Activated CD4-positive, alpha-beta T cell treated with anti-CD3 and anti-CD28 coated beads, Interleukin-10, Interleukin-2, amounts not matched to agents 100 ng/mL and 50 ng/mL, durations not matched to agents 16 hours and 8 hours (primary cell): ENCODE measurements at regions not wholly inside any gene's neighbourhood (a gene's known extent, or its start where the extent isn't known, plus 50 kb on each side); places are given as distances from the start of the nearest gene placed in this dataset.

Experiments used
- DNase-seq: peaks from one replicate; pipeline ENCODE4 v3.0.0-alpha.2; 2020

DNA sequence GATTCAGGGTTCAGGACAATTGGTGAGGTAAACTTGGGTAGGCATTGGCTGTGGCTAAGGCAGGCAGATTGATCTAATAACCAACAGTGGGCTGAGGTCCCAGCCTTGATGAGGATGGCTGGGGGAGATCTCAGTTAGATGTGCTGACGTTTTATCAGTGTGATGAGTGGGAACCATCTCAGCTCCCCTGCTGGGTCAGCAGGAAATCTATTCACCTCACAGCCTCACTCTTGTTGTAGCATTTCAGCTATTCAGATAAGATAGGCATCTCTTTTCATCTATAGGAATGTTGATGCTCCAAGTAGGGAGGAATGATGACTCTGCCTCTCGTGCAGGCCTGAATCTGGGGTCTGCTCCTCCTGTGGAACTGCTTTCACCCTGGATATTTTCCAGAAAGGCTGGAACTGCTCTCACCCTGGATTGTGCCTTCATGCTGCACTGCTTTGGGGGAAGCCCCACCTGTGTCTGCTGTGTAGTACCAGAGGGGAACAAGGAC is 973.7 kb downstream of the NSUN3 start:
- no peak for DNase-seq

GRCh38 chr3:95037097-95037496 is 974.2 kb downstream of the NSUN3 start:
- no peak for DNase-seq

- DNase-seq, result no peak
These were observed 975.1 kb downstream of the NSUN3 start for GRCh38 chr3:95037927-95038326.

DNA sequence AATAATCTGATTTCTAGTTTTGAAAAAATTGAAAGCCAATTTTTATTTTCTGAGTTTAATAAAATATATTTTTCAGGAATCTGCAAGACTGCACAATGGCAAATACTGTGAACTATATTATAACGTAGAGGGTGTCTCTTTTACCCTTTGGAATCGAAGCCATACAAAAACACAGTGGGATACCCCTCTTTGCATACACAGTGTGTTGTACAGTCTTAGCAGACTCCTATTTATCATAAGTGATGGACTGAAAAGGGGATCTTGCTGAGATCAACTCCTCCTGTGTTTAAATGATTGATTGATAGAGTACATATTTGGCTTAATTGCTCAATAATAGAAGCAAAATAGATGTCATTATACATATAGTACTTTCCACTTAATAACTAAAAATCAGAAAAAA is 981.2 kb downstream of the NSUN3 start:
- no peak for DNase-seq

- no peak for DNase-seq
These were observed 985.7 kb downstream of the NSUN3 start for GRCh38 chr3:95048564-95048963.

DNA sequence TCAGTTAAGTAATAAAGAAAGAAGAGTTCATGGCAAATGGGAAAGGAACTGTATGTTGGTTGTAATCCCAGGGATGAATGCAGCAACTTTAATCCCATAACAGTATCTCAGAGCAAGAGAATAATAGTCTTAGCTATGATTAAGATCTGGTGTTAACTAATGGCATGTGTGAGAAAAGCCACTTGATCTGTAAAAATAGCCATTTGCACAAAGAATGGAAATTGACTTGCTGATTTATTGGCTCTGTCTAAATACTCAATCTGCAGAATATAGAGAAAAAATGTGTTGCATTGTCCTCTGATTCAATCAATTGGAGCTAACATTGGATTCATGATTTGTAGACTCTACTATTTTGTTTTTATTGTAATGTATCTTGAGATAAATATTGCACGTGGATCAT is 987.0 kb downstream of the NSUN3 start:
- no peak for DNase-seq

DNA sequence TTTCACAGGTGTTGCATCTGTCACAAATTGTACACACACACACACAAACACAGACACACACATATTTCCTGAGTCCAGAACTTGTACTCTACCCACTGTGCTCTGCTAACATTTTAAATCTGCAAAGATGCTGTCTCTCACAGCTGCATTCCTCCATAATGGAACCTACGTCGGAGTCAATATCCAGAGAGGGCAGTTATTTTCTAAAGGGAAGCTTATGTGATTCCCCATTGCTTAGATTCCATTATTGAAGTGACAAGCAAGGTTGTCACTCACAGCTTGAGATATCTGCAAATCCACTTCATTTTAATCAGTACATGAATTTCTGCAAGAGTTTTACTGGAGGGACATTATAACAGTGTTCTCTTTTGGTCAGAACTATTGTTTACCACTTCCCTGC is 992.4 kb downstream of the NSUN3 start:
- DNase-seq, result no peak

- DNase-seq, result no peak
These were observed 1019.3 kb downstream of the NSUN3 start for GRCh38 chr3:95082191-95082590.

GRCh38 chr3:95084738-95085137 is 1021.9 kb downstream of the NSUN3 start:
- DNase-seq, result no peak

- no peak for DNase-seq
These were observed 1025.6 kb downstream of the NSUN3 start for GRCh38 chr3:95088464-95088863.

GRCh38 chr3:95097493-95097892 is 1034.6 kb downstream of the NSUN3 start:
- DNase-seq, result no peak

- DNase-seq, result no peak
These were observed 1058.1 kb downstream of the NSUN3 start for GRCh38 chr3:95120921-95121320.

- DNase-seq, result no peak
These were observed 1060.2 kb downstream of the NSUN3 start for GRCh38 chr3:95123104-95123503.

DNA sequence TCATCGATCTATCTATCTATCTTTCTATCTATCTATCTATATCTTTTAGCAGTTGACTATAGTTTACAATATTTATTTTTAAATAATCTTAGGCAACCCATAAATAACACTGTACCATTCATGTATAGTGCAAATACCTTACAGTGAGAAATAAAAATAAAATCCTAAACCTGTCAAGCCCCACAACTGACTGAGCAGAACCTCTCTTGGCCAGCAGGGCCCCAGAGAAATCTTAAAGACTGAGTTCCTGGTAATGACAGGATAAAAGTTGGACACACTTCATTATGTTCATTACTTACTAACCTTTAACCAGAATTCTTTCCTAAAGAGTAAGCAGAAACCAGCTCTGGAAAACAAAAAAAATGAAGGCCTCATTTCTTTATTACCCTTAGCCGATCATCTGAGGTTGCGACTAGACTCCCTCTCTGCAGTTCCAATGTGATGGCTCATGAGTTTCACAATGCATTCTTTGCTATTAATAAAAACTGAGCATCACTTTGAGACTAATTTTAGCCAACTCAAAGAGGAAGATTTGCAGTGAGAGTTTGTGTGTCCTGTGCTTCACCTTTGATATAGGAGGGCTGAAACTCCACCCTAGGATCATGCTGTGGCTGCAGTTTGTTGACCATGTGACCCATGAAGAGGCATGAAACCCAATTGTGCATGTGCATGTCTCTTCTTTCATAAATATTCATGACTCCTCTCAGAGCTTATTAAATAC is 1072.0 kb downstream of the NSUN3 start:
- no peak for DNase-seq

- DNase-seq, result no peak
These were observed 1085.2 kb downstream of the NSUN3 start for GRCh38 chr3:95148107-95148506.

DNA sequence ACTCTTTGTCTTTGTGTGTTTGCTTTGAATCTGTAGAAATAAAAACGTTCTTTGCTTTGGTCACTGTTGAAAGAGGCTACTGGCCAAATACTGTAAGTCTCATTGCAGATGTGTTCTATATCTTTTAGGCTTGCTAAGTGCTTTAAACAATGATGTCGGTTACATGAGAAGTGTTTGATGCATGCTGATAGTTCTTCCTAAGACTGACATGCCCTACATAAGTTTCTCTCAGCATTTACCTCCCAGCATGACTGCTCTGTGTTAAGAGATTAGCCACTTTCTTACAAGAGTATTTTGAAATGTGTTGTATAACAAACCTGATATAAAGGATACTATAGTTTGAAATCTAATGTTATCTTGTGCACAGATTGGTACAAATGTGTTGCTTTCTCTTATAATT is 1088.7 kb downstream of the NSUN3 start:
- DNase-seq, result no peak

DNA sequence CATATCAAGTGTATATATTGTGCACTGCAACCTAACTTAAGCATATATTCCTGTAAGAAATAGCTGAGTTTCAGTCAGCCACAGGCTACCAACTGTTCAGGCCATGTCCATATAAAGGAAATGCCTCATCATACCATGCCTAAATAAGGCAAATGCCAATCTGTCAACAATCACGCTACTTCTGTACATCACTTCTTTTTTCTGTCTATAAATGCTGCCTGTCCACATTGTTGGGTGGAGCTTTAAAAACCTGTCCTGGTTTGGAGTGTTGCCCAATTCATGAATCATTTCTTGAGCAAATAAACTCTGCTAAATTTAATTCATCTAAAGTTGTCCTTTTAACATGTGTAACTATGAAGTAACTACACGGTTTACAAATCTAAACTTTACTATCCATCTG is 1091.9 kb downstream of the NSUN3 start:
- DNase-seq, result no peak

GRCh38 chr3:95162794-95163193 is 1099.9 kb downstream of the NSUN3 start:
- DNase-seq, result no peak

DNA sequence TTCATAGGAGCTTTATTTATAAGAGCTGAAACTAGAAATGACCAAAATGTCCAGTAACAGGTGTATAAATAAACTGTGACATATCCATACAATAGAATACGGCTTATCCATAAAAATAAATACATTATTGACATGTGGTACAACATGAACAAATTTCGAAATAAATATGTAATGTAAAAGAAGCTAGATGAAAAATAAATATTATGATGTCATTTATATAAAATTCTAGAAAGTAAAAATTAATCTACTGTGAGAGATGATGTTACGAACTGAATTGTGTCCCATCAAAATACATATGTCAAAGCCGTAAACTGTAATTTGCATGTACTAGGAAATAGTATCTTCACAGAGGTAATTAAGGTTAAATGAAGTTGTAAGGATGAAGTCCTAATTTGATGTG is 1104.9 kb downstream of the NSUN3 start:
- no peak for DNase-seq

- no peak for DNase-seq
These were observed 1105.7 kb downstream of the NSUN3 start for GRCh38 chr3:95168526-95168925.

DNA sequence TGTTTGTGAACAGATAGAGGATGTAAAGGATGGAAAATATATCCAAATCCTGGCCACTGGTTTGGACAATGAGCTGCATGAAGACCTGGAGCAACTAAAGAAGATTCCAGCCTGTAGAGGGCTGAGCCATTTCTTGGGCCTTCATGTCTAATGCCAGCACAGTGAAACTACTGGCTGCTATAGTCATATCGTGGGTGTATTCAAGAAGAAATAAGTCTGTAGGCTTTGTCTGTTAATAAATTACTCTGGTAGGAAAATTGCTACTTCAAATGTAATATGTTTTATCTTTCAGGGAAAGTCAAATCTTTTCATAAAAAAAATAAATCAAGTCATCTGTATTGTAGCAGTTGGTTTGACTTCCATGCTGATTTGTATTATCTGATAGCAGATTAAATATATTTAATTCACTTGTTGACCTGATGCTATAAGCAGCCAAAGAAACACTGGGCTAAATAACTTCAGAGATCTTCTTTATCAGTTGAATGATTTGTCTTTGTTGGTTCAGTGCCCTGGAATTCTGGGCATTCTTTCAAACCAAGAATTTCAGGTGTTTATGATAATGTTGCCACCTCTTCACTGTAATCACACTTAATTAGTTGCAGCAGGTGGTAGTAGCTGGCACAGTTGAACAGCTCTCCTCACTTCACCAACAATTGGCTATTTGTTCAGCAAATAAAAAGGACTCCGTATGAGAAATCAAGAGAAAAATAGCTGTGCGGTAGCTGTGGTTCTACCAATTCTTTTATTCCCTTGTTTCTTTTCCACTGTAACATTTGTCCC is 1109.5 kb downstream of the NSUN3 start:
- DNase-seq, result no peak

DNA sequence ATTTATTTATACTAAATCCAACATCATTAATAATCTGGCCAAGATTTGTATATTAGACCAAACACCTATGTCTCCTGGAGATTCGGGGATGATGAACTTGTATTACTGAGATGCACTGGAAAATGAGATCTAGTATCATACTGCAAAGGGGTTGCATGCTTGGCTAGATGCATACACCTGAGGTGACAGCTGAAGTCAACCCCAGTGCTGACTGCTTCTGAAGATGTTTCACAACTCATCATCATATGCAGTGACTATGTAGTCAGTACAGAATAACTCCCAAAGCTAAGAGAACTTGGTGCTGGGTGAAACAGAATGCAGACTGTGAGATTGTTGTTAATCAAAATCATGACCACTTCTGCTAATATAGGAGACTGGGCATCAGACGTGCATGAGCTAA is 1114.2 kb downstream of the NSUN3 start:
- no peak for DNase-seq

- DNase-seq, result no peak
These were observed 1121.2 kb downstream of the NSUN3 start for GRCh38 chr3:95184038-95184437.

GRCh38 chr3:95189348-95189747 is 1126.5 kb downstream of the NSUN3 start:
- no peak for DNase-seq

DNA sequence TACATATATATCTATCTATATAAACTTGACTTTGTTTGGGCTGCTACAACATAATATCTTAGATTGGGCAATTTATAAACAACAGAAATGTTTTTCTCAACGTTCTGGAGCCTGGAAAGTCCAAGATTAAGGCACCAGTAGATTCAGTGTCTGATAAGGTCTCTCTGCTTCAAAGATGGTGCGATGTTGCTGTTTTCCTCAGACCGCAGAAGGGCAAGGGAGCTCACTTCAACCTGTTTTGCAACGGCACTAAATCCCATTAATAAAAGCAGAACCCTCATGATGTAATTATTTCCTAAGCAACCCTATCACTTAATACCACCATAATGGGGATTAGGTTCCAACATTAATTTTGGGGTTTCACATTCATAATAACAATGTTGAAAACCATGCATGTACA is 1134.8 kb downstream of the NSUN3 start:
- DNase-seq, result no peak
